ENCODE measurements at regions not wholly inside any gene's neighbourhood (a gene's known extent, or its start where the extent isn't known, plus 50 kb on each side); places are given as distances from the start of the nearest gene placed in this dataset.
"Not testable (repeated sequence)": the region's sequence is repeated elsewhere in the genome, so short reads cannot be mapped to it uniquely, and the experiment has no call there.

DNA sequence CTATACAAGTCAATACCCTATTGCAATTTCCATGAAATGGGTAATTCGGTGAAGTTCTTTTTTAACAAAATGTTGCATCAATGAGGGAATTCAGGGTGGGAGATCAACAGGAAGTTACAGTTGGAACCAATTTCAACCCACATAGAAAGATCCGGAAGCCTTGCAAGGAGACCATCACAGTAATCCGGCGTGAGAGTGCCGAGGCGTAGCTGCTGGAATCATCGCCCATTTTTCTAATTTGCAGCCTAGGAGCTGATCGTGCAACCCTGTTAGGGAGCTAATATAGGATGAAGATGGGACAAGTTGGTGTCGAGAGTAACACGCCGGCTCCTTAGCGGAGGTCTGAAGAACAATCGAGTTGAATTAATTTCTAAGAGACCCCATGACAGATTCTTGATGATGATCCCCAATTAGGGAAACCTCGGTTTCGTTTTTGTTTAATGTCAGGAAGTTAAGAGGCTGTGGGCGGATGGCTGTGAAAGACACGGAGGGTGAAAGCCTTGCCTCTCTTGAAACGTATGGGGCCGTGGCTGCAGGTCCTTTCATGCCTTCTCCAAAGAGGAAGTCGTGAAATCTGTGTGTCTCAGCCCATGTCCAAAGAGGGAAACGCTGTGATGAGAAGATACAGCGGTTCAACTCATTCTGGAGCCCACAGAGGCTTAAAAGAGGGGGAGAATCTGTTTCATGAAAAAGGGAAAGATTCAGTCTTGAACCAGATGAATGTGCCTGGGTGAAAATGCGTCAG lies 51.2 kb upstream of the CARD11 start:
- no peak for DNase-seq

DNA sequence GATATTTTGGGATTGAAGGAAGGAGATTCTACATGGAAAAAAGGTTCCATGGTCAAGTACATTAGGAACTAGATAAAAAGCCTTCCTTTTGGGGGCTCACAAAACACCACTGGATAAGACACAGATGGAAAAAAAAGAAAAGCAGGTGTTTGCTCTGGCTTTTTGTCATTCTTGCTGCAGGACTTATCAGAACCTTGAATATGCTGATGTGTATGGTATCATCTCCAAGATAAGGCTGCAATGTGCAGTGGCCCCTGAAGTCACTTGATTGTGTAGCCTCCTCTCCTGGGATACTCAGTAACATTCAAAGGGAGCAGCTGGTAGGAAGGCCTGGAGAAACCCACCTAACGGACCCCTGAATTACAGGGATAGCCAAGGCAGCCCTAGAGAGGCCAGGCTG lies 54.1 kb upstream of the CARD11 start:
- no peak for DNase-seq

DNA sequence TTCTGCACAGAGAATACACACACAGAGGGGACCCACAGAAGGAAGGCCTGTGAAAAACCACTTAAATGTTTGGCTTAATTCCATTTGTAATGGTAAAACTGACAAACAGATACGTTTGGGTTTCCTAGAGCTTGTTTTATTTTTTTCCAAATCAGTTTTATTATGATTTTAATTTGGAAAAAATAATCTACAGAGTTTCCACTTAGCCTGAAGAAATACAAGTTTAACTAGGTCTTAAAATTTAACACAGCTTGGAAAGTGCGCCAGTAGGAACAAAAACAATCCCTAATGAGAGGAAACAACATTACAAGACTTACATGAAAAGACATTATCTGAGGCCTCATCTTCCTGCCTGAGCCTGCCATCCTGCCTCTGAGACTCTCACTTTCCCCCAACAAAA lies 58.5 kb upstream of the CARD11 start:
- DNase-seq, result no peak

DNA sequence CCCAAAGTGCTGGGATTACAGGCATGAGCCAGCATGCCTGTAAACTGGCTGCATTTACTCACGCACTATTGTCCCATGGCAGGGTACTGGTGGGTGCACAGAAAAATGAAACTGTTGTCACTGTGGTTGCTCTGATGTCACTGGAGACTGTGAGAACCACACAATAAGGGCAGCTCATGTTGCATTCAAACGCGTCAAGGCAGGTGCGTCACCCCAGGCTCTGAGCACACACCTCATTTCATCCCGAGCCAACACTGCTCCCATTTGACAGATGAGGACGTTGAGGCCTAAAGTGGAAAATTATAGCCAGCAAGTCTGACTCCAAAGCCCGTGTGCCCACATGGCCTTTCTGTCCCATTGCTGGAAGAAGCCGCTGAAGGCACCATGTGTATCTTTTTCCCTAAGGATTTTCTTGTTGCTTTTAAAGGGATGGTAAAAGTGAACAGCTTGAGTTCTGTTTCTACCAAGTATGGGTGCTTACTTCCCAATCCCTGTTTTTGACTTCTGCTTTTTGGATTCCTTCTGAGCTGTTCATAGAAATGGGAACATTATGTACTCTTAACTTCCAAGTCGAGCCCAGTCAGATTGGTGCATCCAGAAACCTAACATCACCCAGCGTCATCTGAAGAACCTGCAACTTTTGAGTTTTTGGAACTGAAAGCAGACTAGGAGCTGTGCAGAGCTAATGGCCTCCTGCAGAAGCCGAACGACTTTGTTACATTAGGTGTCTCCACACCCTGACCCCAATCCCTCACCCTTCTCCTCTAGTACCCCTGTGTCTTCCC lies 60.1 kb upstream of the CARD11 start:
- DNase-seq, result no peak

DNA sequence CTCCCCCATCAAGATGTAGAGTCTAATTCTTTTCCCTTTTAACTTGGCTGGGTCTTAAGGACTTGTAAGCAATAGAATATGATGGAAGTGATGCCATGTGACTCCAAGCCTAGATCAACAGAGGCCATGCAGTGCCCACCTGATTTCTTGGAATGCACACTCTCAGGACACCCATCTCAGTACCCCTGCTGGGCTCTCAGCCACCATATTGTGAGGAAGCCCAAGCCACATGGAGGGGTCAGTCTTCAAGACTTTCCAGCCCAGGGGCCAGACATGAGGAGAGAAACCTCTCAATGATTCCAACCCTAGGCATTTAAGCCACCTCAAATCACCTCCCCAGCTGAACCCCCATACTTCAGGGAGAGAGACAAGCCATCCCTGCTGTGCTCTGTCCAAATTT lies 62.2 kb upstream of the CARD11 start:
- DNase-seq, result no peak

DNA sequence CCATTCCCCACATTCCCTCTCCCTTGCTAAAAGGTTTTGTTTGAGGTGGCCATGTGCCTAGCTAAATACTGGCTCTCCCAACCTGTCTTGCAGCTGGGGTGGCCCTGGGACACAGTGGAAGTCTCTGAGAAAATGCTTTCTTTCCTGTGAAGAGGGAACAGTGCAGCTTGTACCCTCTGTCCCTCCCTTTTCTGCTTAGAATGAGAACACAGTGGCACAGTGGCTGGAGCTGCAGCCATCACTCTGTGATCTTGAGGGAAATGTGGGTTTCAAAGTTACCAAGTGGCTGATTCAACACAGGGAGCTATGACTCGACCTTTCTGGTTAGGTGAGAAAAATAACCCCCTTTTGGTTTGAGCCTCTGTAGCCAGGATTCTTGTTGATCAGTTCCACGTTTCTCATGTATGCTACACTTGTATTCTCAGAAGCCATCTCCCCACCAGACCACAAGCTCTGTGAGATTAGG lies 62.7 kb upstream of the CARD11 start:
- DNase-seq, result no peak

DNA sequence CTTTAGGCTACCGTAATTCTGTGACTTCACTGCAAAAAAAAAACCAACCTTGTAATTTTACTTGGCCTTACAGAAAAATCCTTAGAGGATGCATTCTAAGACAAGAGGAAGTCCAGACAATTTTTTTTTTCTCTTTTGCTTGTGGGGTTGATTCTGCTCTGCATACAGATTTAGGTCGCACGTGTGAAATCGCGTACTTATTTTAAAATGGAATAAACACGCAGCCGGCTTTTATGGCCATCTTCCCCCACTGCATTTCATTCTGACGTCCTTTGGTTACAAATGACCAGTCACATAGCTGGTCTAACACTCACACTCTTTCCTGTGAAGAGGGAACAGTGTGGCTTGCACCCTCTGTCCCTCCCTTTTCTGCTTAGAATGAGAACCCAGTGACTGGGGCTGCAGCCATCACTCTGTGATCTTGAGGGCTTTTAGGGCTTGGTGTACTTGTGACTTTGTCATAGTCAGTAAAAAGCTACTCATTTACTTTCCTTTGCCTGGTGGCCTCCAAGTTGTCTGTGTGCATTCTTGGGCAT lies 63.6 kb upstream of the CARD11 start:
- DNase-seq, result no peak

DNA sequence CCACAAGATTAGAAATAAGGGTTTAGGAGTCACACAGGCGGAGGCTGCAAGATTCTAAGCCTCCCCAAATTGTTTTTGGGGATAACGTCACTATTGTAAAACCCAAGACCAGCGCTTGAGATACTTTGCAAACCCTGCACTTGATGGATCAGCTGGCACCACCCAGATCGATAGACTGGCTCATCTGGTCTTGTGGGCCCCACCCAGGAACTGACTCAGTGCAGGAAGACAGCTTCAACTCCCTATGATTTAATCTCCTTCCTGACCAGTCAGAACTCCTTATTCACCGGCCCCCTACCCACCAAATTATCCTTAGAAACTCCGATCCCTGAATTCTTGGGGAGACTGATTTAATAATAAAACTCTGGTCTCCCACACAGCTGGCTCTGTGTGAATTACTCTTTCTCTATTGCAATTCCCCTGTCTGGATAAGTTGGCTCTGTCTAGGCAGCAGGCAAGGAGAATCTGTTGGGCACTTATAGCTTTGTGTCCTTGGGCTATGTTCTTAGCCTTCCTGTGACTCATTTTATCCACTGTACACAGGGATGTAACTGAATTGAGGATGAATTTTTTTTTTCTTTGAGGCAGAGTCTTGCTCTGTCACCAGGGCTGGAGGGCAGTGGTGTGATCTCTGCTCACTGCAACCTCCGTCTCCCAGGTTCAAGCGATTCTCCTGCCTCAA lies 64.4 kb upstream of the CARD11 start:
- no peak for DNase-seq

DNA sequence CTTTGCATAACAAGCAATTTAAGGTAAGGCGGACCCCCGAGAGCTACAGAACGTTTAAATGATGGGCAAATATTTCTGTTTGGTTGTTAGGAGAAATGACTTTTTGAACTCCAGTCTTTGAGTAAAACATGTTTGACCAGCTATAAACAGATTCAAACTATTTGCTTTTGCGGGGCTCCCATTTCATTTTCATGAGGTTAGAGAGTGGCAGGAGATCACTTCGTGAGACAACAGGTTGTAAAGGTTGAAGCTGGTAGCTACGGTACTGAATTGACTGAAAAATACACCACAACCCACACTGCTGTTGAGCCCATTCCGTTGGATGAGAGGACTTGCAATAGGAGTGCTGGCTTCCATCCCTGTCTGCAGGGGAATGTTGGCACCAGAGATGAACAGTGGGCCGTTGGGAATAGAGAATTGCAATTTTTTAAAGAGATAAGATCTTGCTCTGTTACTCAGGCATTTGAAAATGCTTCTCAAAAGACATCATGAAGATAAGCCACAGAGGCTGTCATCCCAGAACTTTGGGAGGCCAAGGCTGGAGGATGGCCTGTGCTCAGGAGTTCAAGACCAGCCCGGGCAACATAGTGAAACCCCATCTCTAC lies 65.7 kb upstream of the CARD11 start:
- no peak for DNase-seq

DNA sequence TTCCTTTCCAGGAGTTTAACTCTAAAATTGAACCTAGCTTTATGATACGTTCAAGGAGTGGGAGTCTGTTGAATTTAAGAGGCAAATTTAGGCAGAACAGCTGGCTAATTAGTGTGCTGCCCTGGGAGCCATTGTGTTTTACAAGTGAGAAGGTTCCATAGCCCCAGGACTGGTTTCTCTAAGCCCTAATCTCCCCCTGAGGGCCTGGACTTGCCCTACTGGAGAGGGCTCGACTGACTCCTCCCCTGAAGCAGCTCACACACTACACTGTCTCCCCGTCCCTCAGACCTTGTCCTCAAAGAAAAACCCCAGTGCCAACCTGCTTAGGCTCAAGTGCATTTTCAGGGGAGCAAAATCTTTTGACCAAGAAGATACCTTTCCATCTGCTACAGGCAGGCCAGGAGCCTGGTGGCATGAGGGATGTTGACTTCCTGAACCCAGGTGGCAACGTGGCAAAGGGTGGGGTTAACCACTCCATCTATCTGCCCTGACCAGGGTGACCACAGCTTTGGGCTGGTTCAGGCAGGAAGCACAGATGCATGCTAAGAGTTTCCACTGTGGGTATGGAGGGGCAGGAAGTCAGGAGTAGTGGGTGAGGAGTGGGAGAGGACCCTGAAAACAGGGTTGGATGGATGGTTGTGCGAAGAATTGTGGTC lies 68.9 kb upstream of the CARD11 start:
- DNase-seq, result no peak

DNA sequence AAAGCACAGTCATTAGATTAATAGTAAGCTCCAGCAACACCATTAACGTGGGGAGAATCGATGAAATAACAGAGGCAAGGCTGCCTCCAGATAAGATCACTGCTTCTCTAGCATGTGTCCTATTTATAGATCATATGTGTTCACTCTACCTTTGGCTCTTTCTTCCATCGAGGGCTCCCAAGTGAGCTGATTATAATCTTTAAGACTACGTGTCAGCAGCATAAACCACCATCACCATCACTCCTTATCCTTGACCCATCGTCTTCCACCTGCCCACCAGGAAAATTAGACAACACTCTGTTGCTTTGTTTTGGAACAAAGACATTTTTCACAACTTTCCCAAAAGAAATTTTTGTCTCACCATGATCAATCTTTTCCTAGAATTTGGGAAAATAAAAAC lies 71.2 kb upstream of the CARD11 start:
- no peak for DNase-seq

DNA sequence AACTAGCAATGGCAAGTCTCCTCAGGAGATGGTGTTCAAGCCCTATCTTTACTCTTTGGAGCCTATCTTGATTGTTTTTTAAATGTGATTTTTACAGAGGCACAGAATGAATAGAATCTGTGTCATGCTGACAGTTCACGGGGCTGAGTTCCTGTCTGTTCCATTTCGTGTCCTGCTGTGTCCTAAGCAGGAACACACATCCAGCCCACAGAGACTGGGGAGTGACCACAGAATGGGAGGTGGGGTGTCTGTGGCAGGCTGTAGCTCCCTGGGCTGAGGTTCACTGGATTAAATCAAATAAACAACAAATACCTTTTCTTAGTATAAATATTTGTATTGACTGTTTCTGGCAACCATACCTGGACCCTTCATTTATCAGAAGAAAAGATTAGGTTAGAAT lies 73.4 kb upstream of the CARD11 start:
- no peak for DNase-seq

DNA sequence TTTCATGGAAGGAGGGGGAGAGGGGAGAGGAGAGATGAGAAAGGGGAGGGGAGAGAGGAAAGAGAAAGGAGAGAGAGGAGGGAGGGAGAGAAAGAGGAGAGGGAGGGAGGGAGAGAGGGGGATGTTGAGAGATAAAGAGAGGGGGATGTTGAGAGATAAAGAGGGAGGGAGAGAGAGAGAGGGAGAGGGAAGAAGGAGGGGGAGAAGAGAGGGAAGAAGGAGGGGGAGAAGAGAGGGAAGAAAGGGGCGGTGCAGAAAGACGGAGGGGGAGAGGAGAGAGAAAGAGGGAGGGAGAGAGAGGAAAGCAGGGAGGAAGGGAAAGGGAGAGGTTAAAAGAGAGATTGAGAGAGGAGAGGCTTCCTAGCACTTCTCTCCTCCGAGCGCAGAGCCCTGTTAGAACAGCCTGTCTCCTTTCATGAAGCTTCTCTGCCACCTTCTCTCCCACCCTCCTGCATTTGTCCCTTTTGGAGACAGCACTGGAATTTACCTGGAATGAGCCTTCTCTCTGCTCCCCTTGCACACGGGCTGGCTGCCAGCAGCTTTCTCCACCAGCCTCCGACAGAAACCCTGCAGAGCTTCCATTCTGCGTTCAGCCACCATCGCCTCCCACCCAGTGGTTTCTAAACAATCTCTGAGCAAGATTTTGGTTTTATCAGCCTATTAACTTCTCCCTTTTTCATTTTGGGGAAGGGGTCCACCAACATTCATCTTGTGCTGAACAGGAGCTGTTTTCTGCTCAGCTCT lies 74.0 kb upstream of the CARD11 start:
- no peak for DNase-seq

DNA sequence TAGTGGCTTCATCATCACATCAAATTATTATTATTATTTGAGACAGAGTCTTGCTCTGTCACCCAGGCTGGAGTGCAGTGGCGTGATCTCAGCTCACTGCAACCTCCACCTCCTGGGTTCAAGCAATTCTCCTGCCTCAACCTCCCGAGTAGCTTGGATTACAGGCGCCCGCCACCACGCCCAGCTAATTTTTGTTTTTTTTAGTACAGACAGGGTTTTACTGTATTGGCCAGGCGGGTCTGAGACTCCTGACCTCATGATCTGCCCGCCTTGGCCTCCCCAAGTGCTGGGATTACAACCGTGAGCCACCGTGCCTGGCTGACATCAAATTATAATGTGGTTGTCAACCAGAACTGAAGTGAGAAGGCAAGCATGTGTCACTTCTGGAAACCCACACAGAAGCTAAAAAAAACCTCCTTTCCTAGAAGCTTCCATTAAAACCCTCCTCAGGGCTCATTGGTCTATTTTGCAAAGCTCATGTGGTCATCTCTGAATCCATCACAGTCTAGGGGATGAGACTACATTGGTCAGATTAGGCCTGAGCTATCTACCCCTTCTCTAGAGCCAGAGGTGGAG lies 75.8 kb upstream of the CARD11 start:
- not testable (repeated sequence) for DNase-seq

DNA sequence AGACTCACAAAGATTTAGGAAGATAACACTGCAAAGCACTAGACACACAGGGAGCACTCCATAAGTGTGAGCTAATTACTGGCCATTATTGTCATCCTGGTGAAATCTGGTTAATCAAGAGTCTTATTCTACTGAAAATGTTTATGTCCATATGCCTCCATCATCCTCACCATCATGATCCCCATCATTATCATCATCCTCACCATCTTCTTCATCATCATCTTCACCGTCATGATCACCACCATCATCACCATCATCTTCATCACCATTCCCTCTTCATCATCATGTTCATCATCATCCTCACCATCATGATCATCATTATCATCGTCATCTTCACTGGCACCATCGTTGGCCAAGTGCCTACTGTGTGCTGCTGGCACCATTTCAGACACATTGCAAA lies 76.3 kb upstream of the CARD11 start:
- no peak for DNase-seq

DNA sequence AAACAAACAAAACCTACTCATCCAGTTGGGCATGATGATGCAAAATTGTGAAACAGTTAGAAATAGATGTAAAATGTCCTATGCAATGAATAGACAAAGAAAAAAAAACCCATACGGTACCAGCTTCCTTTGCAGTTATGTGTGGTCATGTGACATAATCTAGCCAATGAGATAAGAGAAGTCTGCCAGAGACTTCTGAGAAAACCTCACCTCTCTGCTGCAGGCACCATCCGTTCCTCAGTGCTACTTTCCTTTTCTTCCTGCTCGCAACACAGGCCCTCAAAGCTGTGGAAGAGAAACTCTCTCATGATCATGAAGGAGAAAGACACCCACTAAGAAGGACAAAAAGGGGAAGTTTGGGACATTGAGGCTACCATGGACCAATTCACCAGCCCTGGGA lies 76.8 kb upstream of the CARD11 start:
- no peak for DNase-seq

DNA sequence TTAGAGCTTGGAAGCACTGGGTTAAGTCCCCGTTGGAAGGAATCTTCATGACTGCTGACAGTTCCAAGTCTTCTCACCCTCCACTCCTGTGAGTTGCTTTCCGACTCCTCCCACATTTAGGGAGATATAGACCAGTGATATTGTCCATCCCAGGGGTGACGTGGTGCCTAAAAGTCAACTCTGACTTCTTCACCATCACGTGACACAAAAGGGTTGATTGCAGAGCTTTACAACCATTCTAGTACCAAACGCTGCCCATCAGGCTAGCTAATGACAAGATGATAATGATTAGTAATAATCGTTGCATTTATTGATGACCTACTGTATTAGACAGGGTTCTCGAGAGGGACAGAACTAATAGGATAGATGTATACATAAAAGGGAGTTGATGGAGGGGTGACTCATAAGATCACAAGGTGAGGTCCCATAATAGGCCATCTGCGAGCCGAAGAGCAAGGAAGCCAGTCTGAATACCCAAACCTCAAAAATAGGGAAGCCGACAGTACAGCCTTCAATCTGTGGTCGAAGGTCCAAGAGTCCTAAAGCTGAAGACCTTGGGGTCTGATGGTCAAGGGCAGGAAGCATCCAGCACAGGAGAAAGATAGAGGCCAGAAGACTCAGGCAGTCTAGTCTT lies 85.3 kb upstream of the CARD11 start:
- DNase-seq, result no peak

DNA sequence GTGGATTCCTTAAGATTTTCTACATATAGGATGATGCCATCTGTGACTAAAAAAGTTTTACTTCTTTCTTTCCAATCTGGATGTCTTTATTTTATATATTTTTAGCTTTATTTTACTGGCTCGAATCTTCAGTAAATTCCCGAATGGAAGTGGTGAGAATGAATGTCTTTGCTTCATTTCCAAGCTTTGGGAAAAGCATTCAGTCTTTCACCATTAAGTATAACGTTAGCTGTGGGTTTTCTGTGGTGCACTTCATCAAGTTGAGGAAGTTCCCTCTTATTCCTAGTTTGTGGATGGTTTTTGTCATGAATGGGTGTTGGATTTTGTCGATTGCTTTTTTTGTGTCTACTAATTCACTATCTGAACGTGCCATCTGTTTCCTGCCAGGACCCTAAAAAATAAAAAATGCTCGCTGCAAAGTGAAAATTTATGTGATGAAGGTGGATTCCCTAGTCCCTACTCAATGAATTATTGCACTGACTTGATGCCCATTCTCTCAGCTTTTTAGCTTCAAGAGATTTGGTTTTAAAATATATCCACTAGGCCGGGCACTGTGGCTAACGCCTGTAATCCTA lies 90.2 kb upstream of the CARD11 start:
- DNase-seq, result no peak

DNA sequence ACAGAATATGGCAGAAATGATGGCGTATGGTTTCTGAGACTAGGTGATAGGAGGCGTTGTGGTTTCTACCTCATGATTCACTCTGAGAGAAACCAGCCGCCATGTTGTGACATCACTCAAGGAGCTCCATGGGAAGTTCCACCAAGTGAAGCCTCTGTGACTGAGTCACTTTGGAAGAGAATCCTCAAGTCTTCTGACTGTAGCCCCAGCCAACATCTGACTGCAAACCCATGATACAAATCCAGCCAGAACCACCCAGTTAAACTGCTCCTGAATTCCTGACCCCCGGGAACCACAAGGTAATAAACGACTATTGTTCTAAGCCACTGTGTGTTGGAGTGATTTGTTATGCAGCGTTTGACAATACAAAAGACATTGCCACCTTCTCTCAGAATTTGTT lies 91.1 kb upstream of the CARD11 start:
- DNase-seq, result no peak

DNA sequence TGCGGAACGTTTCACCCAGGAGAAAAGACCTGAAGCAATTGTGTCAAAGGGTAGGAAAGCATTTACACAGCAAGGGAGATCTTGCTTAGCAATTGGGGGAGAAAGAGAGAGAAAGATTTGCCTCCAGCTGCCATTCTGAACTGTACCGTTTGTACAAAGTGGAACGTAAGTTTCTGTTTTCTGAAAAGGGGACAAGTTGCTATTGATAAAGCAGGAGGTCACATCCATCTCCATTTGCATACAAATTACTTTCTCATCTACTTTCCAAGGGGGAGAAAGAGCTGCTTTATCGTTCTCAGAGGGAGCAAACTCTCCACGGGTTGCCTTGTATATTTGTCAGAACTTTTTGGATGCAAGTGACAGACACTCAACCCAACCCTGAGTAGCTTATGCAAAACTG lies 92.0 kb upstream of the CARD11 start:
- DNase-seq, result no peak

Measured in hindlimb muscle (tissue), 1 donor.